Stimulated activated CD8-positive, alpha-beta memory T cell treated with anti-CD3 and anti-CD28 coated beads, Interleukin-12 subunit alpha, Interleukin-12 subunit beta, amount 100 ng/mL, for 24 hours (primary cell): ENCODE measurements at regions not wholly inside any gene's neighbourhood (a gene's known extent, or its start where the extent isn't known, plus 50 kb on each side); places are given as distances from the start of the nearest gene placed in this dataset.
"Not testable (repeated sequence)": the region's sequence is repeated elsewhere in the genome, so short reads cannot be mapped to it uniquely, and the experiment has no call there.

Experiments used
- DNase-seq: peaks from one replicate; pipeline ENCODE4 v3.0.0-alpha.2; 2020; ENCODE audit errors: extremely low read depth

DNA sequence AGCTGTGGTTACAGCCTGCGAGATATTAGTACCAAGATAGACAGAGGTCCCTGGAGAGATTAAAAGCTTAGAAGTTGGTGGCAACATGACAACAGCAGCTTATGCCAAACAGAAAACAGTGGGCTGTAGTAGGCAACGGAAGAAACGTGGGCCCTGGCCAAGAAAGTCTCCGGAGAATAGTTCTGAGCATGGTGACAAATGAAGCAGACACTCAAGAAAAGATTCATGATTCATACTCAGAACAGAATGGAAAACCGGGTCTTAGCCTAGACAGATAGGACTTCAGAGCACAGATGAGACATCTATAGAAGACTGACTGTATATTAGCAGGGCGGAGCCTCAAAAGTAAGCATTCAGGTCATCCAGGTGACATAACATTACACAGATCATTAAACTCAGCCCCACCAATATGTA is 727.4 kb downstream of the ETS1 start:
- no peak for DNase-seq

- no peak for DNase-seq
Measured at GRCh38 chr11:127844876-127845275, 742.5 kb downstream of the ETS1 start.

DNA sequence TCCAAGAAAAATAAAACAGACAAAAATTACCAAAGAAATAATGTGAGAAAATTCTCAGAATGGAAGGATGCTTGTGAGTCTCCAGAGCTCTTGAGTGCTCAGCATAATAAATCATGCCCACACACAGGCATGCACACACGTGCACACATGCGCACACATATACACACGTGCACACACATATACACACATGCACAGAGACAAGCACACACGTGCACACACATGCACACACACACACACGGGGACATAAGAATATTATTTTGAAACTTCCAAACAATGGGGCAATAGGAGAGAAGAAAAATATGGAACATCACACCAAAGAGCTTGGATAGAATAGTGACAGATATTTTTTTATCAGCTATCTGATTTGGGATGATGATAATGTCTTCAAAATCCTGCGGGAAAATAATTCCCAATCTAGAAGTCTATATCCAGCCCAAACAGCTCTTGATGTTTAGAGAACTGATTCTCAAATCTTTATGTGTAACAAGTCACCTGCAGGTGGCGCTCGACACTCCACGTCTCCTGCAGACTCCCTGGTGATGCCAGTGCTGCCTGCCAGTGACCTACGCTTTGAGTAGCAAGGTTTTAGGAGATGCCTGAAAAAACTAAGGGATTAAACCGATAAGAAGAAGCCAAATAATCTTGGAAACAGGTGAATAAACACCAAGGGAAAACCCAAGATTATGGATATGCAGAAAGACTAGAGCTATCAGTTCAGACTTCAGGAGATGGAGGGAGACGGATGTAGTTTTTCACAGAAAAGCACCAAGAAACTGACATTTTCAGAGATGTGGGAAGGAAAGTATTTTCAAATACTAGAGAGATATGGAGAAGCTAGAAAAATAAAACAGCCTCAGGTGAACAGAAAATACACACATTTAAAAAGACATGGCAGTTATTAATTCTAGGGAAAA is 743.6 kb downstream of the ETS1 start:
- DNase-seq = peak; percentile 5

- no peak for DNase-seq
Measured at GRCh38 chr11:127825183-127825582, 762.2 kb downstream of the ETS1 start.

DNA sequence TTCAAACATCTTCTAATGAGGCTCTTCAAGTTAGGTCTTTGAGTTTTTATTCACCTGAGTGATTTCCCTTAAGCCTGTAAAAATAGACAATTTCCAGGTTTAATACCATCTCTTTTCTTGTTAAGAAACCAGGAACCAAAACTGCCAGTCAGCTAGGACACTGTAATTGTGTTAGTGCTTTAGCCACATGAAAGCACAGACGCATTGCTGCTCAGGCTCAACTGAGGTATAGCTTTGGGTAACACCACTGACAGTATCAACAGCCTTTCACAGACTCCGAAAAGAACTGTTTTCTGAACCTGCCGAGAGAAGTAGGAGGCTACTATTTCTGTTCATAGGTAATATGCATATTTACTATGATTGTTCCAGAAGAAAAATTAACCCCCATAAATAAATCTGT is 768.7 kb downstream of the ETS1 start:
- no peak for DNase-seq

- DNase-seq = no peak
Measured at GRCh38 chr11:127816962-127817361, 770.4 kb downstream of the ETS1 start.

DNA sequence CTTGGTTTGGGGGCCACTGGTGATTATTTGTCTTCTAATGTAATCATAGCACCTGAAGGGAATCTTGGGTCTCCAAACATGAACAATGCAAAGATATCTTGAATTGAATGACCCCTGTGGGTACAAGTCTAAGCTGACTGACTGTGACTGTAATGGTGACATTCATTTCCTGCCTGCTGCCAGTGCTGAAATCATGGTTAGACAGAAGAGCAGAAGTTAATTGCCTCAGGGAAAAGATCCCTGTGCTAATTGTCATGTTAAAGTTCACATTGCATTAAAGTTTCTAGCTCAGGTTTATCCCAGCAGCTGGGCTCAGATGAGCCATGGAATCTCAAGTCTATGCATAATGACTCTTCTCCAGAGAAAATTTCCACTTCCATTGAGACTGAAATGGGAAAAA is 772.0 kb downstream of the ETS1 start:
- DNase-seq = no peak

DNA sequence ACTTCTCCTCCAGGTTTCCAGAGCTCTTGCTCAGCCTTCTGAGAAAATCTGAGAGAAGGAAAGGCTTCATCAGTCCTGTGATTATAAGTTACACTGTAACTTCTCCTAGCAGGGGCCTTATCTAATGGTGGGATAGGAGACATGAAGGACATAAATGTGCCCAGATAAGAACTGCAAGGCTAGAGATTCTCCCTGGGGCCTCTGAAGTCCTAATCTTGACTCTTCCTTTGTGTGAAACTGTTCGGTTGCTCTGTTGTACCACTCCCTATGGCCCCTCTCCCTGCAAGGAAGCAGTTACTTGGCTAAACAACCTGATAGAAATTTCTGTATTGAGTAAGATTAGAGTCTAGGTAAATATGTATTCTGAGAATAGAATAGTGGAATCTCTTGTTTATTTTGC is 780.9 kb downstream of the ETS1 start:
- no peak for DNase-seq

DNA sequence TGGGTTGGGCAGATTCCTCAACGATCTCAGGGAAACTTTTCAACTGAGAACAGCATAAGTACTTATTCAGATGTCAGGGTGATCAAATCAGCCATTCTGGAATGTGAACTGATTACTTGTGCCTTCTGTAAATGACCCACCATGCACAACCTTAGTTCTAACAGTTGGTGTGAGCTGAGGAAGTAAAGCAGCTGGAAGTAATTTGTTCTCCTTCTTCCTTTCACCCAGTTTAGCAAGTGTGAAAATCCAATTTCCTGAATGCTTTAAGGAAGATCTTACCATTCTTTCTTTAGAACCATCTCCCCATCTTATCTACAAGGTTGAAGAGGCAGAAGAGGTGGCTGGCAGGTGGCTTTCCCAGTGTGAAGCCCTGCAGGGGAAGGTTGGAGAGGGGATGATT is 781.6 kb downstream of the ETS1 start:
- DNase-seq = no peak

GRCh38 chr11:127804747-127805400 is 782.5 kb downstream of the ETS1 start:
- DNase-seq = no peak

- no peak for DNase-seq
Measured at GRCh38 chr11:127803755-127804154, 783.6 kb downstream of the ETS1 start.

GRCh38 chr11:127800989-127801688 is 786.2 kb downstream of the ETS1 start:
- no peak for DNase-seq

- DNase-seq = no peak
Measured at GRCh38 chr11:127795326-127795725, 792.0 kb downstream of the ETS1 start.

DNA sequence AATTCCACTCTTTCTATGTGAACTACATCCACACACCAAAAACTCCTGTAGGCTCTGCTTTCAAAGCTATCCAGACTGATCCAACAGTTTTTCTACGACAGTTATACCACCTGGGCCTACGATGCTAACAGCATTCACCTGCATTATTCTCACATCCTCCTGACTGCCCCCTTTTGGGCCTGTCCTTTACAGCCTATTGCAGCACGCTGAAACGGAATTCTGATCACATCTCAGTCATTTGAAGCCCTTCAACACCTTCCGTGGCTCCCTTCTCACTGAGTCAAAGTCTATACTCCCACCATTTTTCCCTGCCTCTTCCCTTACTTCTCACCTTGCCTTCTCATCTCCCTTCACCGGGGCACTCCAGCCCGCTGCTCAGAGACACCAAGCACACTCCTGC is 791.3 kb upstream of the KIRREL3 start:
- DNase-seq = no peak

GRCh38 chr11:127790592-127790991 is 790.0 kb upstream of the KIRREL3 start:
- no peak for DNase-seq

DNA sequence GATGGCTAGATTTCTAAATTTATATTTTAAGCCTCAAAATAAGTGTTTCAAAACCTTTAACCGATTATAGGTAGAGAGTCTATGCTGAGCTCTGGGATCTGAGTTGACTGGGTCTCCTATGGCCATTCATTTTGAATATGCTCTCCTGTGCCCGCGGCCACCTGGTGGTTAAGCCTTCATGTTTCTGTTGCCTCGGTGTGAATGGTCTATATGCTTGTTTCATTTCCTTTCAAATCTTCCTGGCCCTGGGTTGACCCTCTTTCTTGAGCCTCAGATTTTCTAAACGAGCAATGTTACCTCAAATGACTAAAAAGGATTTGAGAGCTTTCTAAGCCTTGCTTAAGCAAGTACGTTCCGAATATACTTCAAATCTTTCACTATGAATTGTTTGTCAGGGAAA is 789.4 kb upstream of the KIRREL3 start:
- no peak for DNase-seq

GRCh38 chr11:127772938-127773337 is 772.4 kb upstream of the KIRREL3 start:
- not testable (repeated sequence) for DNase-seq

GRCh38 chr11:127768931-127769330 is 768.4 kb upstream of the KIRREL3 start:
- not testable (repeated sequence) for DNase-seq

- no peak for DNase-seq
Measured at GRCh38 chr11:127766734-127767133, 766.2 kb upstream of the KIRREL3 start.

- DNase-seq = no peak
Measured at GRCh38 chr11:127738771-127739286, 738.3 kb upstream of the KIRREL3 start.

DNA sequence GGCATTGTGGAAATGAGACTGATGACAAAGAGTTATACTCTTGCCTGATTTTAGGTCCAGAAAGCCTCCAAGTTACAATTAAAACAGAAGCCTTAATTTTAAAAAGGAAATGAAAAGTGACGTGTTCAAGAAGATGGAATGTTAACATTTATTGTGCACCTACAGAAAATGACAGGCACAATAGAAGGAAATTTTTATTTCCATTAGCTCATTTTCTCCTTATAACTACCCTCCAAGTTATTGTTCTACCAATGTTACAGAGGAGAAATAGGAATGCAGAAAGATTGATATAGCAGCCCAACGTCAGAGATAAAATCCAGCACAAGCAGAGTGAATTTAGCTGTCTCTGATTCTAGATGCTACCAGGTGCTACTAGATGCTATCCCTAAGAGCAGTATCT is 736.9 kb upstream of the KIRREL3 start:
- DNase-seq = no peak

GRCh38 chr11:127733552-127733951 is 733.0 kb upstream of the KIRREL3 start:
- DNase-seq = no peak
